ENCODE measurements at regions not wholly inside any gene's neighbourhood (a gene's known extent, or its start where the extent isn't known, plus 50 kb on each side); places are given as distances from the start of the nearest gene placed in this dataset.

DNA sequence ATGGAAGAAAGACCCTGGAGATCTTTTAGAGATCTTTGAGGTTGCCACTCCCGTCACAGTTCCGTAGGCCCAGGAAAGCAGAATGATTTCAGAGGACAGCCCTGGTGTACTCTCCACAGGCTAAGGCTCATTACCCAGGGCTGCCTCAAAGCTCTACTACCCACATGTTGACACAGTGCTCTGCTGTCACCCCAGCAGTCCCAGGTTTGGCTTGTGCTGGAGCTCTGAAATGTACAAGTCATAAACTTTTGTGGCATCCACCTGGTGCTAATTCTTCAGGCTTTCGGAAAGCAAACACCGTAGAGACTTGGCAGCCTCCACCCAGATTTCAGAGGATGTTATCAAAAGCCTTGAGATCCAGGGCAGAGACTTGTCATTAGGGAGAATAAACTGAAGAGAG lies 136.5 kb downstream of the MTRR start:
- Histone ChIP-seq H3K4me1 (no peaks in the 10 kb centered on the region), H3K27ac (no peak overlapping the region), H3K4me3 (no peak overlapping the region), H3K9me3 (peaks cover 0 to 23% (median 0%) of the 10 kb centered on the region in 12 donors), H3K27me3 (no peaks in the 10 kb centered on the region), H3K36me3 (no peaks in the 10 kb centered on the region)
- DNase-seq (no peak), ATAC-seq (no peak)
- intact Hi-C loops (cut with DNase I), result no loop called here
- WGBS, 4 donors, result 89 to 95% (median 92%) methylated on average over 4 of the region's 4 CpGs
- TF ChIP-seq POLR2A (IDR thresholded peaks at IDR 0.05) (no peak), CTCF (IDR thresholded peaks at IDR 0.05) (no peak)

DNA sequence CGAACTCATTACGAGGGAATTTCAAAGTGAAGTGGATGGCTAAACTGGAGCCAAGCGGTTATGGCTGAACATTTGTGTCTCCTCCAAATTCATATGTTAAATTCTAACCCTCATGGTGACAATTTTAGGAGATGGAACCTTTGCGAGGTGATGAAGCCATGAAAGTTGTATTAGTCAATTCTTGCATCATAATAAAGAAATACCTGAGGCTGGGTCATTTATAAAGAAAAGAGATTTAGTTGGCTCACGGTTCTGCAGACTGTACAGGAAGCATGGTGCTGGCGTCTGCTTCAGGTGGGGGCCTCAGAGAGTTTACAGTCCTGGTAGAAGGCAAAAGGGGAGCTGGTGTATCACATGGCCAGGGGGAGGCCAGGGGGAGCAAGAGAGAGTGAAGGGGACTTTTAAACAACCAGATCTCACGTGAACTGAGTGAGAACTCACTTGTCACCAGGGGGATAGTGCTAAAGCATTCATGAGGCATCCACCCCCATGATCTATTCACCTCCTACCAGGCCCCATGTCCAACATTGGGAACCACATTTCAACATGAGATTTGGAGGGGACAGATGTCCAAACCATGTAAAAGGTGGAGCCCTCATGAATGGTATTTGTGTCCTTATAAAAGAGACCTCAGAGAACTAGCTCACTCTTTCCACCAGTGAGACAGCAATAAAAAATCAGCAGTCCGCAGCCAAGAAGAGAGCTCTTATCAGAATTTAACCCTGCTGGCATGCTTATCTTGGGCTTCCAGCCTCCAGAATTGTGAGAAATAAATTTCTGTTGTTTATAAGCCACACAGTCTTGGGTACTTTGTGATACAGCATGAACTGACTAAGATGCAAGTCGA lies 143.4 kb downstream of the MTRR start:
- 70 to 74% (median 73%) methylated on average over 9 of the region's 9 CpGs for WGBS, 4 donors
- H3K36me3 ChIP-seq, result no peaks in the 10 kb centered on the region
- intact Hi-C loops (cut with DNase I), result loop anchor here in 1 of 10 donors (5.0 kb wide), 1 partner anchor 535 kb away; no protein-coding TSS in a partner anchor
- peaks cover 0 to 7% (median 0%) of the 10 kb centered on the region in 12 donors for H3K9me3 ChIP-seq
- H3K27me3 ChIP-seq, result no peaks in the 10 kb centered on the region
- no peaks in the 10 kb centered on the region for H3K4me1 ChIP-seq
- H3K4me3 ChIP-seq, result no peak overlapping the region
- TF ChIP-seq POLR2A (IDR thresholded peaks at IDR 0.05) (no peak), CTCF (IDR thresholded peaks at IDR 0.05) (no peak)
- ATAC-seq (no peak), DNase-seq (no peak)
- H3K27ac ChIP-seq, result no peak overlapping the region

- TF ChIP-seq POLR2A (IDR thresholded peaks at IDR 0.05) (no peak), CTCF (IDR thresholded peaks at IDR 0.05) (no peak)
- Histone ChIP-seq H3K9me3 (peaks cover 0 to 10% (median 0%) of the 10 kb centered on the region in 12 donors), H3K36me3 (no peaks in the 10 kb centered on the region), H3K4me1 (no peaks in the 10 kb centered on the region), H3K4me3 (no peak overlapping the region), H3K27ac (no peak overlapping the region), H3K27me3 (no peaks in the 10 kb centered on the region)
- intact Hi-C loops (cut with DNase I), result loop anchor here in 1 of 10 donors (5.0 kb wide), 1 partner anchor 533 kb away; no protein-coding TSS in a partner anchor
- 32 to 65% (median 52%) methylated on average over 7 of the region's 7 CpGs for WGBS, 4 donors
- DNase-seq (no peak), ATAC-seq (no peak)
Measured at GRCh38 chr5:8013948-8014710, 145.2 kb downstream of the MTRR start.

DNA sequence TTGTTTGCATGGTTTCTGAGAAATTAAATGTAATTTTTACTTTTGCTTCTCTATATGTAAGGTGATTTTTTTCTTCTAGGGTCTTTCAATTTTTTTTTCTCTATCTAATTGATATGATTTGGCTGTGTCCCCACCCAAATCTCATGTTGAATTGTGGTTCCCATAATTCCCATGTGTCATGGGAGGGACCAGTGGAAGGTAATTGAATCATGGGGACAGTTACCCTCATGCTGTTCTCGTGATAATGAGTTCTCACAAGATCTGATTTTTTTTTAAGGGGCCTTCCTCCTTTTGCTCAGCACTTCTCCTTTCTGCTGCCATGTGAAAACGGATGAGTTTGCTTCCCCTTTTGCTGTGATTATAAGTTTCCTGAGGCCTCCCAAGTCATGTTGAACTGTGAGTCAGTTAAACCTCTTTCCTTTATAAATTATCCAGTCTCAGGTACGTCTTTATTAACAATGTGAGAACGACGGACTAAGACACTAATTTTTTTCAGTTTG lies 150.8 kb downstream of the MTRR start:
- Histone ChIP-seq H3K27me3 (no peaks in the 10 kb centered on the region), H3K27ac (no peak overlapping the region), H3K4me1 (no peaks in the 10 kb centered on the region), H3K36me3 (no peaks in the 10 kb centered on the region), H3K9me3 (peaks cover 0 to 17% (median 0%) of the 10 kb centered on the region in 12 donors), H3K4me3 (no peak overlapping the region)
- TF ChIP-seq CTCF (IDR thresholded peaks at IDR 0.05) (no peak), POLR2A (IDR thresholded peaks at IDR 0.05) (no peak)
- 55 to 61% (median 60%) methylated on average over 5 of the region's 5 CpGs for WGBS, 4 donors
- intact Hi-C loops (cut with DNase I), result no loop called here
- ATAC-seq (no peak), DNase-seq (no peak)

Measured in heart left ventricle (tissue), 16 donors.